HS-5 (cell line): ENCODE measurements at regions not wholly inside any gene's neighbourhood (a gene's known extent, or its start where the extent isn't known, plus 50 kb on each side); places are given as distances from the start of the nearest gene placed in this dataset.
A peak's percentile ranks its signal among the peaks of the same experiment; 100 is the strongest.

ENCODE experiments used
- DNase-seq: peaks from one replicate; pipeline ENCODE4 v3.0.0-alpha.2; 2012; ENCODE audit warnings: low read depth

DNA sequence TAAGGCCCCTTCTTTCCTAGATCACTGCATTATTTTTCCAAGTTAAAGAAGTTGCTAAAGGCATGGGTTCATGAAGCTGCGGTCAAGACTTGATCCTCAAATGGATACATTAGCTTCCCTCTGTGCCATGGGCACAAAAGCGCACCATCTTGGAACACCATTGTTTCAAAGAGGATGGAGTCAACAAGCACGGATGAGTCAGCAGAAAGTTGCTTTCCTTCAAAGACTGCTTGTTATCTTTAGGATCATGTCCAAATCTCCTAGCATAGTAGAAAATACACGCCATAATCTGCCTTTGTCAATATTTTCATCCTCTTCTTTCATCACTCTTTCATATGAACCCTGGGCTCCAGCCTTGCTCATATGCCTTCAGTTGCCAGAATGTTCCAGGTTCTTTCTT lies 226.8 kb upstream of the GATB start:
- DNase-seq = no peak

DNA sequence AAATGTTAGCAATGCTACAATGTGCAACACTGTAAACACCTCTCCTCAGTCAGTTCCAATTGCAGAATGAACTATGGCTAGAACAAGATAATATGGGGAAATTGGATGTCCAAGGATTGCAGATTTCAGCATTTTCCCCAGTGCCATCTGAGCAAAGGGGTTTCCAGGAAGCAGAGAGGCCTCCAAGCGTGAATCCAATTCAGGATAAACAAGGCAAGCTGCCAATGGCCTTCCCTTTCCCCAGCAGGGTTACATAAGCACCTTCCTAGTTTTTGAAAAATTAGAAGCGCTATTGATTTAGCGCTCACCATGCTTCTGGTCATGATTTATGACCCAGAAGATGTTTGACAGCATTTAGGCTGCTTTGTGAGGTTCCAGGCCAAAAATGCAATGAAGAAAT lies 223.0 kb upstream of the GATB start:
- DNase-seq = no peak

DNA sequence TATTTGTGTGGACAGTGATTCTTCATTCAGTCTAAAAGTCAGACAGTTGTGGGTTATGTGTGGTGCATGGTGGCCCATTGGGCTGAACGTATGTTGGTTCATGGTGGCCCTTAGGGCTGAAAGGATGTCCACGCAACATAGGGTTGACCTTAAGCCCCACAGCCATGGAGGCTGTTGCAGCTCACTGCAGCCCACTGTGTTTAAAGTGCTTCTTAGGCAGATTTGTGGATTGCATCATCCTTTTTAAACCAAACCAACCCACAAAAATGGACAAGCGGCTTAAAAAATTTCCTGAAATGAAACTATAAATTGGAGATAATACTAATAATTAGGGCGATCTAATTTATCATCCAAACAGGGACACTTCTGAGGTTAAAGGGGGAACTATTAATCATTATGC lies 219.0 kb upstream of the GATB start:
- DNase-seq = no peak

DNA sequence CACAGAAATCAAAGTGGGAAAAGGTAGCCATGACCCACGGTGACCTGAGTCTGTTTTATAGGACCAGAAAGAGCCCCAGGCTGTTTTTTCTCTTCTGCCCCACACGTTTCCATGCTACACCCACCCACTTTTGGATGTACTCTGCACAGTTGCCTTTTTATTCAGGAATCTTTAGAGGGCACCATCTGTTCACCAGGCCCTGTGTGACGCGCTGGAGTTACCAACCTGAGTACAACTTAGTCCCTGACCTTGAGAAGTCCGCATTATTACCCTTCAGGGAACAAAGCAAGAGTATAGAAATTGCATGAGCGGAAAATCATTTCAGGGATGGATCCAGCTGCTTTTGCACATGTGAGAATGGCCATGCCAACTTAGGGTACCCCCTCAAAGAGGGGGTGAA lies 207.8 kb upstream of the GATB start:
- no peak for DNase-seq

DNA sequence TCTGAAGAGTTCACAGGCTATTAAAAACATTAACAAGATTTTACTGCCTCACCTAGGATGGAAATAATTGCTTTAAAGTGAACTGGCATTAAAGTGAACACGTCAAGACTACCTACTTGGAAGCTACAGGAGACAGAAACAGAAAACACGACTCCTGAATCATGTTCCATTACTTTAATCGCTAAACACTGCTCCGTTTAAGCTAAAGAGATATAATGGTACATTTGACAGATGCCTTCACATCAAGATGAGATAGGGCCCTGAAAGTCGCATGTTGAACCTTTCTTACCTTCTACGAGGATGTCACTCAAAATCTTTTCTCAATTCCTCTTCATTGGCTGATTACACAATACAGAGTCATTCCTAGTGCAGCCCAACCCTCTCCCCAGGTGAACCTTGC lies 206.3 kb upstream of the GATB start:
- DNase-seq = no peak

DNA sequence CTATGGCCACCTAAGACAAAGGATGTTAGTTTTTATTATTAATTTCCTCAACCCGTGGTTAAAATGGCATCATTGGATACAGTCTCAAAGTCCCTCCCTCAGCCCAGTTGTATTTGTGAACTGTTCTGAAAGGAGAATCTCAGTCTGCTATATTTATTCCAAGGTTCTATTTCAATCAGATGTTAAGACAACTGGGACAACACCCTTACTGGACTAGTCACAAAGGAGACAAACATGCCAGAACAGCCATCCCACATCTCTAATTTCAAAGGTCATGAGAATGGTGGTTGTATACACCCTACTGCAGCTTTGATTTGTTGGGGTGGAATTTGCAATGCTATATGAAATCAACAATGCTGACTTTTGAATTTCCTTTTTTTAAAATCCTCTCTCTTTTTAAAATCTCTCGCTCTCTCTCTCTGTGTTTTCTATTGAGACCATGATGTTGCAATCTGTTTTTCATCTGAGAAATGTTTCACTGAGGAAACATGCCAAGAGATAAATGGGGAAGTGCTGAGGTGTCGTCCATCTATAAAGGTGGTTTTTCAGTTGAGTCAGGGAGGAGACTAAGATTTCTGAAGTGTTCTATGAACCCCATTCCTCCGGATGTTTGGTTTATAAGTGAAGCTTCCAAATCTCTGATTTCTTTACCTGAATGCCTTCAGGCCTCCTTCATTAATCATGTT lies 201.5 kb upstream of the GATB start:
- DNase-seq = no peak

DNA sequence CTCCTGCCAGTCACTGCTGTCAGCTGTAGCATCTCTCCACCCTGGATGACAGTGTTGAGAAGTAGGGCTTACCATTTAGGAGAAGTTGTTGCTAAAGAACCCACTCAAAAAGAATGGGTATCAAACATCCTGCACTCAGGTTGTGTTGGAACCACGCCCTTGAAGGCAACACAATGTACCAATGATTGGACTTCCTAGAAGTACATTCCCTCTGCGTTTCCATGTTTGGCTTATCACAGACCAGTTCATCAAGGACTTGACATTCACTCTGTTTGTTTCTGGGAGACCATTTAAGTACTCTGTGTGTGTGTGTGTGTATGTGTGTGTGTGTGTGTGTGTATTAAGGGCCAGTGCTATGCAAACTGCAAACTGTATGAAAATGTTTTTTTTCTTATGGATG lies 200.6 kb upstream of the GATB start:
- DNase-seq = no peak

DNA sequence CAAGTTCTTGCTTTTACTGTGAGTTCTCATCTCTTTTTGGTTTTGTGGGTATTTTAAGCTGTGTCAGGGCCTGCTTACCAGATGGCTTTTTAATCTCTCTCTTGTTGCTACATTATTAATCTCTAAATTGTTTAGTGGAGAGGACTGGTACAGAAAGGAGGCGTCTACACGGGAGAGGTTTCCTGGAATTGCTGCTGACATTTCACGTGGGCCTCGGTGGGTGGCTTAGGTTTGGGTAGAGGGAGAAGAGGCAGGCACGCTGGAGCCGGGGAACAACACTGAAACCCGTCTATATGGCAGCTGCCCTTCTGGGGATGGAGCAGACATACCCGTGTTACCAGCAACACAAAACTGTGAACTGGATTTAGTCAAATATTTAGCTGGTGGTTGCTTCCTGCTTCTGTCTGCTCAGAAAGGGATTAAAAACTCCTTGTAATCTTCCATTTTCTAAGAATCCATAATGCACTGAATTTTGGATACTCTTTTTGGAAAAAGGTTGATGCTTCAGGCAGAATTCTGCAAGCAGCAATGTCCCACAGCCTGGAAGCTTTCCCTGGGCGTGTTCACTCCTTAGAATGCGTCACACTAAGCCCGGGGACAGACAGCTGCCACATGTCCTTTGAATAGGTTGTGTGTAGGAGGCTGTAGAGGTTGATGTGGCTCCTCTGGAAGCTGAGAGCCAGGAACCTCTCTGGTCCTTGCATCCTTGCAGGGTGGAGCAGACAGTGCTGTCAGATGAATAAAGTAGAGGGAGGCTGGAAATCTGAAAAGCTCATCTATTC lies 199.8 kb upstream of the GATB start:
- no peak for DNase-seq

DNA sequence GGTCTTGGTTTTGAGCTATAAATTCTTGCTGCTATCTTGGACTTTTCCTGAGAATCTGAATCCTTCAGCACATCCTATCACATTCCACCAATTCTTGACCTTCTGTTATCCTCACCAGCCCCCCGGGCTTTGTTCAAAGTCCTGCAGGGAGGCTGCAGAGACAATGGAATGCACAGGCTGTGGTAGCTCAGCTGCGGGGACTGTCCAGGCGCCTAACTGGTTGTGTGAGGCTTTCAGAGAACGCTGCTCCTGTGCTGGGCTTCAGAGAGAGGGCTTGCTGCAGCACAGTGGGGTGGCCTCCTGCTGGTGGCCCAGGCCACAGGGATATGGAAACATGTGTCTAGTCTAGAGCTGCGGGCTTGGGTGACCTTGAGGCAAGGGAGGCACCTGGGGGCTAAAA lies 196.3 kb upstream of the GATB start:
- no peak for DNase-seq

DNA sequence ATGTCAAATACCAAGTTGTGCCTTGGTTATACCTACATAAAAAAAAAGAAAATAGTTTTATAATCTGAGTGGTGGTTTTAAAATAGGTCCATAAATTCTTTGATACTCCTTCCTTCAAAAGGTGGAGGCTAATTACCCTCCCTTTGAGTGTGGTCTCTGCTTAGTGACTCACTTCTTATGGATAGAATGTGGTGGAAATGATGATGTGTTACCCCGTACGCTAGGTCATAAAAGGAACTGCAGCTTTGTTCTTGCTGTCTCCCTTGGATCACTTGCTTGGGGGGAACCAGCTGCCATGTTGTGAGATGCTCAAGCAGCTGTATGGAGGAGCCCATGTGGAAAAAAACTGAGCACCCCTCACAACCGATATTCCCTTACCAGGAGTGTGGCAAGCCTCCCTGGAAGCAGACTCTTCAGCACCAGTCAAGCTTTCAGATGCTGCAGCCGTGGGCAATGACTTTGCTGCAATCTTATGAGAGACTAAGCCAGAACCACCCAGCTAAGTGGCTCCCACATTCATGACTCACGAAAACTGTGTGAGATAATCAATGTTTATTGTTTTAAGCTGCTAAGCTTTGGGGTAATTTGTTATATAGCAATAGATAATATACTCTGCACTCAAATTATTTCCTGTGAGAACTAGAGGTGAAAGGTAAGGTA lies 195.0 kb upstream of the GATB start:
- DNase-seq = no peak

DNA sequence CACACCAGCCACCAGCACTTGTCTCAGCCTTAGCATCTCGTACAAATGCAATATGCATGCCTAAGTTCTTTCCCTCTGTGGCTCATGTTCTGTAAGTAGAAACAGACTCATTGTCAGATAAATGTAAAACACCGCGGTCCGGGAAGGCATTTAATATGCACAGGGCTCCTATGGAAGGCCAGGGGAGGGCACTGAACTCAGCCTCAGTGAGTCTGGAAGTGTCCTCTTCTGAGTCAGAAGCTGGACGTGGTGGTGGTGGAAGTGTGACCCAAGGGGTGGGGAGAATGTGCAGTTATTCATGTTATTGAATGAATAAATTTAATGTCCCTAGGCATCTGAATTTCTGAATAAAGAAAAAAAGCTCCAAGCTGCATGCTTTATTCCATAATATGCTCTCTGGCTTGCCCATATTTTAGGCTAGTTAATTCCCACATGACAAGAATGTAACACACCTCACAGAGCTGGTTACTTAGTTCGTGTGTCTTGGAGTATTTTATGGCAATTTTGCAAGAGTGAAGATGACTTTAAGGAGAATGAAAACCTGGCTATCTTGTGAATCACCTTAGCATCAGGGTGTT lies 193.1 kb upstream of the GATB start:
- no peak for DNase-seq

DNA sequence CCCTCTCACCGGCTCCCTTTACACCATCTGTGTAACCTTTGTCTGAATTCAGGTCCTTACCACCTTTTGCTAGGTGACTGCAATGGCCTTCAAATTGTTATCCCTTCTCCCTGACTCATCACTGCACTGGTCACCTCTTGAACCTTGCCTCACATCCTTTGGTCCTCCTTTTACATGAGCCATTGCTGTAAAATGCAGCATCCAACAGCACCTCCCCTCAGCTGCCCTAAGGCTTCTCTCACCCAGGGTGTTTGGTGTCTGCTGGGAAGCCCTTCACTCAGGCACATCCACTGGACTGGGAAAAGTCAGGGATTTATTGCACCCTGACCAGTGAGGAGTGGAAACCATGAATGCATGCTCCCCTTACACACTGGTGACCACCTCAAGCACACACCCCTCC lies 192.5 kb upstream of the GATB start:
- no peak for DNase-seq

DNA sequence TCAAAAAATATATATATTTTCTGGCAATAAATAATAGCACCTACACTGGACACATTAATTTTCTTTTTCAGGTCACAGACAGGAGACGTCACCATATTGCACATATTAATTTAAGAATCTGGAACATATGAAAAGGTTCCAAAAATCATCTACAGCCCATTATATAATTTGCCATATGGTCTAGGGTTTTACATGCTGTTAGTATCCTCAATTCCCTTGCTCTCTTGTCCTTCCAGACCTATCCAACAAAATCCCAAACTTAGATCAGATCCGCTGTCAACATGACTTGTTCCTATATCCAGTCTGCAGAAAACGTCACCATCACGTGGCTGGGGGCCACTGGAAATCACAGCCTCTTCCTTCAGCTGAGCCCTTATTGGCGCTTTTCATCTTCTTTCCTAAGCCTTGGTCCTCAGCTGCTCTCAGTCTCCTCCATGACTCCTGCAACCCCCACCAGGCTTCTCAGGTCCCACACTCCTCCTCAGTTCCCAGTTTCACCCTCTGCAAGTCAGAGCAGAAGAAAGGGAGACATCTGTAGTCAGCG lies 192.0 kb upstream of the GATB start:
- DNase-seq = no peak

DNA sequence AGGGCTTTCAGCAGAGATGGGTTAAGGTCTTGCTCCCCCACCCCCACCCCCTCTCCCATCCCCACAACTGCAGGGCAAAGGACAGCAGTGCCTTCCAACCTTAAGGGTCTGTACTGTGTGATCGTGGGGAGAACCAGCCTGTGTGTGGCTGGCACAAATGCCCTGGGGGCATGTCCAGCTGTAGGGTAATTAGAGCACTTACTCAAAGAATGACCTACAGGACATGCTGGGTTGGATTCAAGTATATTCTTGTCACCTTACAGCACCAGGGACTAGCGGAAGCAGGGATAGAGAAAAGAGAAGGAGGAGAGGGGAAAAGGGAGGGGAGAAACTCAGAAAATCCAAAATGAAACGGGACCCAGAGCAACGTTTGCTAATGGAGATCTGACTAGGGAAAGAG lies 191.3 kb upstream of the GATB start:
- DNase-seq = no peak

DNA sequence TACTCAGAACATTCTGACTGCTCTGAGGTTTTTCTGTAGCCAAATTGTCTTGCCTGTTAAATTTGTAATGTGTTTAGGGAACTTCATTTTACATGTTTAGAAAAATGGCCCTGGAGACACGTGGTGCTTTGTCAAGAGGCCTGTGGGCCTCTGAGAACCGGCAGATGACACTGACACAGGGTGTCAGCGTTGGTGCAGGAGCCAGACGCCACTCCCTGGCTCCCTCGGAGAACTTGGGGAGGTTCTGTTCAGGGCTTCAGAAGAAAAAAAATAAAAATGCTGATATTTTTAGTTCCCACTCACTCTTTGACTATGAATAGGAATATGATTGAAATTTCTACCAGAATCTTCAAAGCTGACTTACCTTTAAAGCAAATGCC lies 190.9 kb upstream of the GATB start:
- no peak for DNase-seq

DNA sequence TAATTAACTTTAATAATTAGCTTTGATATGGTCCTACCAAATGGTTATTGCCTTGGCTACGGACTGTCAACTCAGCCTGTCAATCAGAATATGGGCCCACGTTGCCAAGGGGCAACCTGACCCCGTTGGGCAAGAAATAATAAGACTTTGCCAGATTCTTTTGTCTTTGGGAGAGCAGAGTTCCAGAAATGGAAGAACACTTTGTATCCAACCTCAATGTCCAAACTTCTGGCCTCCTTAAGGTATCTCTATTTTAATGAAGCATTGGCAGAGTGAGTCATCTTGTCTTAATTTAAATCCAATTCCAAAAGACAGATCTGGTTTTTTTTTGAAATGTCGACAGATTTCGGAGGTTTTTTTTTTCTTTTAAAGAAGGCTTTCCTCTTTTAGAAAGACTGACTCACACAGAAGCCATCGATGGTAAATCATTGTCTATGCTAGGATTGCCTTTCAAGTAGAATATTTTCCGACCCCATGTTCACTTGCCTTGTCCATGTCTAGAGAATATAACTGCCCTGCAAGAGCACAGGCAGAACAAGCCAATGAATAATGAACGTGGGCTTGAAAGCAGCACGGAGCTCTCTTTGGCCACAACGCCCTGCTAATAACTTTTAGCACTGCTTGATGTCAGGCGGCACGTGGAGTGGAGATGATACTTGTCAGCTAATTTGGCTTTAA lies 190.3 kb upstream of the GATB start:
- DNase-seq = no peak

DNA sequence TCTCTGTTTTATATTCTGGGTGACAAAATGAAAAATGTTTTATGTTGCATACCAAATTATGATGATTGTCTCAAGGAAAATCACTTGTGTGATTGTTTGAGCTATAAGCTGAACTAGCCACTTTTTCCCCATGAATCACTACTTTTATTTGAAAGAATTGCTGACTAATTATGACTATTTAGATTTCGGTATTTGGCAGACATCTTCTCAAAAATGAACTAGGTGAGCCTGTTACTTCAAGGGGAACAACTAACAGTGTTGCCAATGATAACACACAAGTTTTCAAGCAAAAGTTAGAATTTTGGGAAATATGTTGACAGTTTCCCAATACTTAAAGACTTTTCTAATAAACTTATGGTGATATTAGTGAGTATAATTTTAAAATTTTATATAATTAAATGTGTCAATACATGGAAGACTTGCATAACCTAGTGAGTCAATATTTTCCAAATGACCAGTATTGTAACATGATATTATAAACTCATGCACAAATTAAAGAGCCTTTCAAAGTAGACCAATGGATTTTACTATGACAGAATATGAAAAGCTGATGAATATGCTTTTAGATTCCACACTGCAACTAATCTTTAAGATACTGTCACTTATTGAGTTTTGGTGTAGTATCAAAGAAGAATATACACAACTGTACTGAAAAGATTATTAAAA lies 187.7 kb upstream of the GATB start:
- DNase-seq = peak; percentile 59

DNA sequence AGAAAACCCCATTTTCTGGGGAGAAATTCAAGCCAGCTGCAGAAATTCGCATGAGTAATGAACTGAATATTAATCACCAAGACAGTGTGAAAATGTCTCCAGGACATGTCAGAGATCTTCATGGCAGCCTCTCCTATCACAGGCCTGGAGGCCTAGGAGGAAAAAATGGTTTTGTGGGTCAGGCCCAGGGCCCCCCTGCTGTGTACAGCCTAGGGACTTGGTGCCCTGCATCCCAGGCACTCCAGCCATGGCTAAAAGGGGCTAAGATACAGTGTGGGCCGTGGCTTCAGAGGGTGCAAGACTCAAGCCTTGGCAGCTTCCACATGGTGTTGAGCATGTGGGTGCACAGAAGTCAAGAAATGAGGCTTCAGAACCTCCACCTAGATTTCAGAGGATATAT lies 185.9 kb upstream of the GATB start:
- DNase-seq = no peak

DNA sequence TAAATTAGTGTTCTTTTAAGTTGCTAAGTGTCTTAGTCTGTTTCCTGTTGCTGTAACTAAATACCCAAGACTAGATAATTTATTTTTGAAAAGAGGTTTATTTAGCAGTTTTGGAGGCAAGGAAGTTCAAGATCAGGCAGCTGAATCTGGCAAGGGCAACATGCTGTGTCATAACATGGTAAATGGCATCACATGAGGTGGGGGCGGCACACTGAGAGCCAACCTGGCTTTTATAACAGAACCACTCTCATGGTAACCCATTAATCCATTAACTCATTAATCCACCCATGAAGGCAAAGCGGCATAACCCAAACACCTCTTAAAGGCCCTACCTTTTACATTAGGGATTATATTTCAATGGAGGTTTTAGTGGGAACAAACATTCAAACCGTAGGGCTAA lies 182.2 kb upstream of the GATB start:
- DNase-seq = no peak

DNA sequence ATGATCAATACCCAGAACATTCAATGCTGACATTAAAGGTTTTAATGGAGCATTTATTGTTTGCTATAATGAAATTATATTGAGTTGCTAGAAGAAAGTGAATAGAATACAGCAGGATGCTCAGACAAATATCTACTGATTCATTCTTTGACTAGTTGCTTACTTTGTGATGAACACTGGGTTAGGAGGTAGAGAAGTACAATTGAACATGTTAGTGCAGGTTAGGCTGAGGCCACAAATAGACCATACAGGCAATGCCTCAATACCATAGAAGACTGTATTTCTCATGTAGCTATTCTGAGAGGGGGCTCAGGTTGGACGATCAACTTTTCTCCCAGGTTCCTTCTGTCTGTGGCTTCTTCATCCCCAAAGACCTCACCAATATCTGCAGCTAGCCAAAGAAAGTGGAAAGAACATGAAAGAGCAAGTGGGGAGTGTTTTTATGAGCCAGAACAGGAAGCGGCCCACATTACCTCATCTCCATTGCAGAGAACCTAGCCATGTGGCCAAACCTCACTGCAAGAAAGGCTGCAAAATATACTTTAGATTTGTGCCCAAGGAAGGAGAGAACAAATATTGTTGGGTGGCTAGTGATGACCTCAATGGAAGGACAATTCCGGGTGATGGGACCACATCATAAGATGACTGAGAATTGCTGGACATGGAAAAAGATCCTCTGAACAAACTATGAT lies 180.3 kb upstream of the GATB start:
- DNase-seq = no peak

DNA sequence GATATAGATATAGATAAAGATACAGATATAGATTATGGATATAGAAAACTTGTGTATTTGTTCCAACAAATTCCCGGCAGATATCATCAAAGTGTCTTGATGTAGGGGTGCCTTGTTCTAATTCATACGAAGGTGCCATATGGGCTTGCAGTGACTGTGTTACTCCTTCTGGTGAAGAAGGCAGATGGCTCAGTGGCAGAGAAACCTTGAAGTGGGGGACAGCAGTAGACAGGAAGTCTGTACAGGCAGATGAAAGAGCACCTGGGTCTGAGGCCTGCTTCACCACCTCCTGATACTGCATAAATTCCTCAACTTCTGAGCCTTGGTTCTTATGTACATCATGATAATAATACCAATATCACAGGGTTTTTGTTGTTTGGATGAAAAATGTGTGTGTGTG lies 179.5 kb upstream of the GATB start:
- DNase-seq = no peak
